GM12801 (cell line): ENCODE measurements at regions not wholly inside any gene's neighbourhood (a gene's known extent, or its start where the extent isn't known, plus 50 kb on each side); places are given as distances from the start of the nearest gene placed in this dataset.

Experiments
- TF ChIP-seq, protein P1 (sequence below): IDR thresholded peaks from one replicate; pipeline ENCODE4 v1.5.1; 2011; ENCODE audit warnings: control low read depth; ENCODE audit not compliant: insufficient read length; ENCODE audit errors: extremely low read depth

DNA sequence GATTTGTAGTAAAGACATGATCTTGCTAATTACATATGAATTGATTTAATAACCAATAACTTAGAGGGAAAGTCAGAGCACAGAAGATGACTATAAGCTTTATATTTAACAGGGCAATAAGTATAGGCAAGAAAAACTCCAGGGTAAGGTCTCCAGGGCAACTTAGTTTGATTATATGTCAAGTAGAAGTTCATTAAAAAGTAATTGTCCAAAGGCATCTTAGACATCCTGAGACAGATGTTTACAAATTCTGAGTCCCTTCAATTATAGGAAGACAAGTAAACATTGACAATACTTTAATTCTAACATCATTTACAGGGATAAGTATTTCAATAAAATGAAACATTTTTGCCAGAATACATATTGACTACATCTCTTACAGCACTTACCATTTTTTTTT lies 416.0 kb downstream of the RAP2B start:
- TF ChIP-seq, protein P1, sequence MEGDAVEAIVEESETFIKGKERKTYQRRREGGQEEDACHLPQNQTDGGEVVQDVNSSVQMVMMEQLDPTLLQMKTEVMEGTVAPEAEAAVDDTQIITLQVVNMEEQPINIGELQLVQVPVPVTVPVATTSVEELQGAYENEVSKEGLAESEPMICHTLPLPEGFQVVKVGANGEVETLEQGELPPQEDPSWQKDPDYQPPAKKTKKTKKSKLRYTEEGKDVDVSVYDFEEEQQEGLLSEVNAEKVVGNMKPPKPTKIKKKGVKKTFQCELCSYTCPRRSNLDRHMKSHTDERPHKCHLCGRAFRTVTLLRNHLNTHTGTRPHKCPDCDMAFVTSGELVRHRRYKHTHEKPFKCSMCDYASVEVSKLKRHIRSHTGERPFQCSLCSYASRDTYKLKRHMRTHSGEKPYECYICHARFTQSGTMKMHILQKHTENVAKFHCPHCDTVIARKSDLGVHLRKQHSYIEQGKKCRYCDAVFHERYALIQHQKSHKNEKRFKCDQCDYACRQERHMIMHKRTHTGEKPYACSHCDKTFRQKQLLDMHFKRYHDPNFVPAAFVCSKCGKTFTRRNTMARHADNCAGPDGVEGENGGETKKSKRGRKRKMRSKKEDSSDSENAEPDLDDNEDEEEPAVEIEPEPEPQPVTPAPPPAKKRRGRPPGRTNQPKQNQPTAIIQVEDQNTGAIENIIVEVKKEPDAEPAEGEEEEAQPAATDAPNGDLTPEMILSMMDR, result no peak

- TF ChIP-seq, protein P1, result no peak
Measured at GRCh38 chr3:153590051-153590450, 428.0 kb downstream of the RAP2B start.

GRCh38 chr3:153591561-153592245 lies 429.7 kb downstream of the RAP2B start:
- TF ChIP-seq, protein P1, result no peak

DNA sequence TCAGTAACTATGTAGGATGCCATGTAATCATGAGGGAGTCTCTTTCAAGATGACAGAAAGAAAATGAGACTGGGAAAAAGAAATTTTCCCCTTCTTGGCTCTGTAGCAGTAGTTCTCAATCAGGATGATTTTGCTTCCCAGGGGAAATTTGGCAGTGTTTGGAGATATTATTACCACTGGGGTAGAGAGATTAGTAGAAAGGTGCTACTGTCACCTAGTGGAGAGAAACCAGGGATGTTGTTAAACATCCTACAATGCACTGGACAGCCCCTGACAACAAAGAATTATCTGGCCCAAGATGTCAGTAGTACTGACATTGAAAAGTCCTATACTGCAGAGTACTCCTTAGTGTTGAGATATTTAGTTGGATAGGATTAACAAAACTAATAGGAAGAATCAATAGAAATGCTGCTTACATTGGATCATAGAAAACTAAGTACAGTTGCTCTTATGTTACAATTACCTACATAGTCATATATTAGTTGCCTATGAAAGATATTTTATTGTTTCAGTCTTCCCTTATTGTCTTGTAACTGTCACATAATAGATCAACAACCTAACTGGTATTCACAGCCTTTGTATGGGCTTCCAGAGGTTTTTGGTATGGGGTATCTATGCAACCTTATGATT lies 433.3 kb downstream of the RAP2B start:
- TF ChIP-seq, protein P1, result no peak

GRCh38 chr3:153596401-153596800 lies 434.4 kb downstream of the RAP2B start:
- TF ChIP-seq, protein P1, result no peak

DNA sequence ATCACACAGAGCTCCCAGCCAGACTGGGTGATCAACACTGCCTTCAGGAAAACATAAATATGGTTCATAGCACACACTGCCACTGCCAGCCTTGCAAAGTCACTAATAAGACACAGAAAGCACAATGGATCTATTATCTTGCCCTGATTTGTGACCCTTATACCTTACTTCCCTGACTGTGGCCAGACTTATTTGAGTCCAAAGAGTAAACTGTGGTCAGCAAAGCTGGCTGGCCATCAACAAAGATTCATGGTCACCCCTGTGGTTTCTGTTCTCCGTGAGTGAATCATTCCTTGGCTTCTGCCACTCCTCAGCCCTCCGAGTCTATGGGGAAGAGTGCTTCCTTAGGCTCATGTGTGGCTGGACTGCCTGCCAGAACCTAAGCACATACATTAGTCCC lies 437.7 kb downstream of the RAP2B start:
- TF ChIP-seq, protein P1, result no peak

DNA sequence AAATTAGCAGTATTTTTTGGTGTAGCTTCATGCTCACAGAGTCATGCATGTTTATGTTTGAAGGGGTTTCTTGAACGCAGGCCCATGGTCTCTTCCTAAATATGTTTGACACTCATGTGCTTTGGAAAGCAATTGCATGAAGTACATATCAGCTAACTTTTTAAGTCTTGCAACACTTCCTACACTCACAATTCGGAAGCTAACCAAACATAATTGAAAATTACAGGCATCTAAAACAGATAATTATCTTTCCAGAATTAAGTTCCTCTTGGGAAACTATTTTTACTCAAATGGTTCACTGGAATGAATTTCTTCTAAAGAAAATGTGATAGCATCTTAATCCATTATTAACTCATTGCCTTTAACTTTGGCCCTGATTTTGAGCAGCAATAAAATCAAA lies 438.9 kb downstream of the RAP2B start:
- TF ChIP-seq, protein P1, result no peak
